Cardiac muscle cell (in vitro differentiated cells and primary cell): ENCODE measurements at regions not wholly inside any gene's neighbourhood (a gene's known extent, or its start where the extent isn't known, plus 50 kb on each side); places are given as distances from the start of the nearest gene placed in this dataset.

Experiments used
- DNase-seq, 2 donors: peaks; one replicate each; pipeline versions ENCODE4 v3.0.0 to v3.0.0-alpha.2; 2010 to 2017; ENCODE audit warnings: low read depth in 1 of 2, low spot score in 1 of 2
- H3K27ac ChIP-seq: fragments of 200-600 bp; sonication (generic); 2 replicates; pipeline ENCODE4 v1.5.1; 2016
- H3K27me3 ChIP-seq: fragments of 200-600 bp; sonication (generic); 2 replicates; pipeline ENCODE4 v1.6.0; 2016; ENCODE audit warnings: control low read depth
- H3K36me3 ChIP-seq: fragments of 200-600 bp; sonication (generic); 2 replicates; pipeline ENCODE4 v1.5.1; 2016; ENCODE audit warnings: control low read depth
- H3K4me1 ChIP-seq: fragments of 200-600 bp; sonication (generic); 2 replicates; pipeline ENCODE4 v1.8.1; 2017; ENCODE audit warnings: low read depth, mild to moderate bottlenecking, mixed run types
- H3K4me3 ChIP-seq: fragments of 200-600 bp; sonication (generic); 2 replicates; pipeline ENCODE4 v1.5.1; 2016; ENCODE audit warnings: mild to moderate bottlenecking
- H3K9me3 ChIP-seq: fragments of 200-600 bp; sonication (generic); 2 replicates; pipeline ENCODE4 v1.5.1; 2017; ENCODE audit warnings: low read depth, mild to moderate bottlenecking, control low read depth
- TF ChIP-seq, protein P1 (sequence below): IDR thresholded peaks from 2 replicates; pipeline ENCODE4 v1.5.1; 2012; ENCODE audit warnings: low read depth, mild to moderate bottlenecking, low read length

DNA sequence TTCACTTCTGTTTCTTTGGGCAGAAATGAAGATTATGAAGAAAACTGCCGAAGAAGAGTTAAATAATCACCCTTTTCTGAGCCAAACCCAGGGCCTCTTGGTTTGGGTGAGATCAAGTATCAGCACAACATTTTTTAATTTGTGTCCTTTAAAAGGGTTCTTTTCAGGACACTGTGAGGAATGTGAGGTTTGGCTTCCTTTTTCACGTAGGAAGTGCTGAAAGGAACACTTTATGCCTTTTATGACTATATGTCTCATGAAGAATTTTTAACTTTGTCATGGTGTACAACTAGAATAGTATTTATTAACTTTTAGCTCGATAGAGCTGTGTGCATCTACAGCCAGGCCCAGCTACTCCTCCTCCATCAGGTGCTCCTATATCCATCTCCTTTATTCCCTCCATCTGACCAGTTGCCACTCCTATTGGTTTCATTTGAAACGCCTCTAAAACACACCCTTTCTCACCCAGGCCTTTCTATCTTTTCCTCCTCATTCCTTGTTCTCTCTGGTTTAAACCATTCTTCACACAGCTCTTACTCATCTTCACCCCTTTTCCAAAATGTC lies 103.6 kb upstream of the LRIG3 start:
- Histone ChIP-seq H3K27ac (no peak overlapping the region), H3K4me1 (no peaks in the 10 kb centered on the region), H3K36me3 (no peaks in the 10 kb centered on the region), H3K9me3 (no peaks in the 10 kb centered on the region), H3K4me3 (no peak overlapping the region), H3K27me3 (no peaks in the 10 kb centered on the region)
- TF ChIP-seq, protein P1, sequence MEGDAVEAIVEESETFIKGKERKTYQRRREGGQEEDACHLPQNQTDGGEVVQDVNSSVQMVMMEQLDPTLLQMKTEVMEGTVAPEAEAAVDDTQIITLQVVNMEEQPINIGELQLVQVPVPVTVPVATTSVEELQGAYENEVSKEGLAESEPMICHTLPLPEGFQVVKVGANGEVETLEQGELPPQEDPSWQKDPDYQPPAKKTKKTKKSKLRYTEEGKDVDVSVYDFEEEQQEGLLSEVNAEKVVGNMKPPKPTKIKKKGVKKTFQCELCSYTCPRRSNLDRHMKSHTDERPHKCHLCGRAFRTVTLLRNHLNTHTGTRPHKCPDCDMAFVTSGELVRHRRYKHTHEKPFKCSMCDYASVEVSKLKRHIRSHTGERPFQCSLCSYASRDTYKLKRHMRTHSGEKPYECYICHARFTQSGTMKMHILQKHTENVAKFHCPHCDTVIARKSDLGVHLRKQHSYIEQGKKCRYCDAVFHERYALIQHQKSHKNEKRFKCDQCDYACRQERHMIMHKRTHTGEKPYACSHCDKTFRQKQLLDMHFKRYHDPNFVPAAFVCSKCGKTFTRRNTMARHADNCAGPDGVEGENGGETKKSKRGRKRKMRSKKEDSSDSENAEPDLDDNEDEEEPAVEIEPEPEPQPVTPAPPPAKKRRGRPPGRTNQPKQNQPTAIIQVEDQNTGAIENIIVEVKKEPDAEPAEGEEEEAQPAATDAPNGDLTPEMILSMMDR: no peak
- DNase-seq: peak in 1 of 2 donors; percentile 12

DNA sequence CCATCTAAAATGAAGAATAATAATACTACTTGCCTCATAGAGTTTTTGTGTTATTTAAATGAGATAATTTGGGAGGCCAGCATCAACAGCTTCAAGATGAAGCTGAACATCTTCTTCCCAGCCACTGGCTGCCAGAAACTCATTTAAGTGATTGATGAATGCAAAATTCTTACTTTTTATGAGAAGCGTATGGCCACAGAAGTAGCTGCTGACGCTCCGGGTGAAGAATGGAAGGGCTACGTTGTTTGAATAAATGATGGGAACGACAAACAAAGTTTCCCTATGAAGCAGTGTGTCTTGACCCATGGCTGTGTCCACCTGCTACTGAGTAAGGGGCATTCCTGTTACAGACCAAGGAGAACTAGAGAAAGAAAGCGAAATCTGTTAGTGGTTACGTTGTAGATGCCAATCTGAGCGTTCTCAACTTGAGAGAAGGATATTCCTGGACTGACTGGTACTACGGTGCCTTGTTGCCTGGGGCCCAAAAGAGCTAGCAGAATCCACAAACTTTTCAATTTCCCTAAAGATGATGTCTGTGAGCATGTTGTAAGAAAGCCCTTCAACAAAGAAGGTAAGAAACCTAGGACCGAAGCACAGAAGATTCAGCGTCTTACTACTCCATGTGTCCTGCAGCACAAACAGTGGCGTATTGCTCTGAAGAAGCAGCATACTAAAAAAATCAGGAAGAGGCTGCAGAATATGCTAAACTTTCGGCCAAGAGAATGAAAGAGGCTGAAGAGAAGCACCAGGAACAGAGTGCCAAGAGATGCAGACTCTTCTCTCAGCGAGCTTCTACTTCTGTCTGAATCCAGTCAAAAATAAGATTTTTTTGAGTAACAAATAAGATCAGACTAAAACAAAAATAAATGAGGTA lies 100.0 kb upstream of the LRIG3 start:
- H3K4me1 ChIP-seq: no peaks in the 10 kb centered on the region
- H3K36me3 ChIP-seq: no peaks in the 10 kb centered on the region
- H3K27ac ChIP-seq: no peak overlapping the region
- no peaks in the 10 kb centered on the region for H3K27me3 ChIP-seq
- H3K4me3 ChIP-seq: no peak overlapping the region
- TF ChIP-seq, protein P1: no peak
- H3K9me3 ChIP-seq: no peaks in the 10 kb centered on the region
- no peak for DNase-seq

DNA sequence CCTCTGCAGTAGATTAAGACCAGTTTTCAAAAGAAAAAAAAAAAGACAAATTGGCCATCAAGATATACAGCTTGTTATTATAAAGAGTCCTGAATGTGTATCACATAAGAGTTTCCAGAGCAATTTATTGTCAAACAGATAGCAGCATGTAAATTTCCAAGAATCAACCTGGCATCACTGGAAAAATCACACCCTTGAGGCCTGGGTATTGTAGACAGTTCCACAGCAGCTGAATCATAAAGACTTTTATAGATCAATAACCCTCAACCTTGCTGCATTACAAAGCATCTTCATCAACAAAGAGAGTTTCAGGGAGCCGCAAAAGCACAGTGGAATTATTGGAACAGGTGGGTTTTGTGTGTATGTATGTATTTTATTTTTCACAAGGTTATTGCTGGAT lies 94.6 kb upstream of the LRIG3 start:
- no peaks in the 10 kb centered on the region for H3K4me1 ChIP-seq
- TF ChIP-seq, protein P1: no peak
- H3K9me3 ChIP-seq: no peaks in the 10 kb centered on the region
- H3K27me3 ChIP-seq: no peaks in the 10 kb centered on the region
- no peak for DNase-seq
- H3K27ac ChIP-seq: no peak overlapping the region
- H3K36me3 ChIP-seq: no peaks in the 10 kb centered on the region
- no peak overlapping the region for H3K4me3 ChIP-seq

DNA sequence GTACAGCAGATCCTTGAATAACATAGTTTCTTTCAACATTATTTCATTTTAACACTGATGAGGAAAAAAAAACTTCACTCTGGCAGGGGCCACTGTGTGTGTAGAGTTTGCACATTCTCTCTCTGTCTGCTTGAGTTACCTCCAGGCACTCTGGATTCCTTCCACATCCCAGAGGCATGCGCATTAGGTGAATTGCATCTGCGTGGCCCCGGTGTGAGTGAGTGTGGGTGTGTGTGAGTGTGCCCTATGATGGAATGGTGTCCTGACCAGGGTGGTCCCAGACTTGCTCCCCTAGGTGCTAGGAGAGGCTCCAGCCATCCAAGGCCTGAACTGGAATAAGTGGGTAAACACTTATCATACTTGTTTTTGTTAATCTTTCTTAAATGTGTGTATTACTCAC lies 90.6 kb upstream of the LRIG3 start:
- no peak overlapping the region for H3K27ac ChIP-seq
- H3K27me3 ChIP-seq: no peaks in the 10 kb centered on the region
- no peaks in the 10 kb centered on the region for H3K9me3 ChIP-seq
- no peak overlapping the region for H3K4me3 ChIP-seq
- H3K4me1 ChIP-seq: no peaks in the 10 kb centered on the region
- no peaks in the 10 kb centered on the region for H3K36me3 ChIP-seq
- no peak for DNase-seq
- TF ChIP-seq, protein P1: no peak

DNA sequence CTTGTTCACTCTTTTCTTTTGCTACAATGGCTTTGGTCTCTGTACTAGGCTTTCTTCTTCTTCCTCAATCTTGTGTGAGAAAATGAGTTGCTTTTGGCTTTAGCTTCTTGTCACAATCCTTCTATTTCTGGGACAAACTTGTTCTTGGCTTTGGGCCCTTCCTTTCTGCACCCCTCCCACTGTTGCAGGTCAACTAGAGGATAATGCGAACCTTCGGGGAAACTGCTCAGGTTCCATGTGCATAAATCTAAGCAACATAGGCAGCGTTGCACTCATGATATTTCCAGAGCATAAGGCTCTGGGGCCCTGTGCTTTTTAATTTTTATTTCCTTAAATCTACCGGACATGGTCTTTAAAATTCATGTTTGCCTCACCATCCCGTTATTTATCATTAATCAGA lies 89.8 kb upstream of the LRIG3 start:
- H3K27ac ChIP-seq: no peak overlapping the region

More for the DNA sequence above, 89.8 kb upstream of the LRIG3 start:
- H3K27me3 ChIP-seq: no peaks in the 10 kb centered on the region
- no peak overlapping the region for H3K4me3 ChIP-seq
- no peaks in the 10 kb centered on the region for H3K4me1 ChIP-seq
- no peaks in the 10 kb centered on the region for H3K9me3 ChIP-seq
- no peak for DNase-seq
- no peaks in the 10 kb centered on the region for H3K36me3 ChIP-seq
- TF ChIP-seq, protein P1: no peak
